ENCODE measurements at regions not wholly inside any gene's neighbourhood (a gene's known extent, or its start where the extent isn't known, plus 50 kb on each side); places are given as distances from the start of the nearest gene placed in this dataset.

DNA sequence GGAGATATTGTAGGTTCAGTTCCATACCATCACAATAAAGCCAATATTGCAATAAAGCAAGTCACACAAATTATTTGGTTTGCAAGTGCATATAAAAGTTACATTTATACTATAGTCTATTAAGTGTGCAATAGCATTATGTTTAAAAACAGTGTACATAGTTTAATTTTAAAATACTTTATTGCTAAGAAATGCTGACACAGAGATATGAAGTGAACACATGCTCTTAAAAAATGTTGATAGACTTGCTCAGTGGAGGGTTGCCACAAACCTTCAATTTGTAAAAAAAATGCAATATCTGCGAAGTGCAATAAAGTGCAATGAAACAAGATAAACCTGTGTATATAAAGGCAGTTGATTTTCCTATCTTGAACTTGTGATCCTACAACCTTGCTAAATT is 161.5 kb downstream of the PRDM13 start:
- whole genome bisulfite sequencing (ENCODE audit: low lambda C conversion rate) = 0% methylated on average over 1 of the region's 1 CpG
- Histone ChIP-seq H3K27me3 (ENCODE audit: control insufficient read depth in 1 of 2, insufficient read depth in 2 of 2, low read length in 2 of 2) (no peaks in the 10 kb centered on the region; a peak in 1 of 5 replicates), H3K4me2 (ENCODE audit: low read depth, low read length) (no peak overlapping the region), H3K27ac (ENCODE audit: extremely low read length, insufficient read depth, low read length) (no peak overlapping the region), H4K20me1 (ENCODE audit: insufficient read depth, low read length) (no peaks in the 10 kb centered on the region), H3K79me2 (ENCODE audit: insufficient read depth, low read length) (no peaks in the 10 kb centered on the region), H3K36me3 (replicated peaks in 1 of 2; ENCODE audit: control insufficient read depth in 1 of 2, insufficient read depth in 2 of 2, low read length in 2 of 2) (no peaks in the 10 kb centered on the region), H3K4me1 (ENCODE audit: insufficient read depth, low read length) (no peaks in the 10 kb centered on the region), H3K9me3 (ENCODE audit: low read length) (no peaks in the 10 kb centered on the region), H2AFZ (ENCODE audit: low read length) (no peak overlapping the region), H3K9ac (ENCODE audit: insufficient read depth, low read depth, low read length) (no peak overlapping the region), H3K4me3 (replicated peaks in 1 of 3; ENCODE audit: insufficient read depth in 1 of 3, low read depth in 2 of 3, low read length in 3 of 3) (no peak overlapping the region)
- intact Hi-C loops (cut with micrococcal nuclease; ENCODE audit: unreplicated experiment) = no loop called here
- BruUV-seq (replicated peaks) = no TSS peak
- ATAC-seq (no peak), DNase-seq (ENCODE audit: low spot score) (no peak), FAIRE-seq (no peak)
- in situ Hi-C loops (cut with HindIII; ENCODE audit: extremely low pct_ligation_motif_present, low pct_unique_long_range_greater_than_20kb) = no loop called here
- ChIA-PET POLR2A (no interaction called here), CTCF (ENCODE audit: low intra/inter-chr PET ratio, low total read pairs) (no interaction called here)
- TF ChIP-seq, protein P1, sequence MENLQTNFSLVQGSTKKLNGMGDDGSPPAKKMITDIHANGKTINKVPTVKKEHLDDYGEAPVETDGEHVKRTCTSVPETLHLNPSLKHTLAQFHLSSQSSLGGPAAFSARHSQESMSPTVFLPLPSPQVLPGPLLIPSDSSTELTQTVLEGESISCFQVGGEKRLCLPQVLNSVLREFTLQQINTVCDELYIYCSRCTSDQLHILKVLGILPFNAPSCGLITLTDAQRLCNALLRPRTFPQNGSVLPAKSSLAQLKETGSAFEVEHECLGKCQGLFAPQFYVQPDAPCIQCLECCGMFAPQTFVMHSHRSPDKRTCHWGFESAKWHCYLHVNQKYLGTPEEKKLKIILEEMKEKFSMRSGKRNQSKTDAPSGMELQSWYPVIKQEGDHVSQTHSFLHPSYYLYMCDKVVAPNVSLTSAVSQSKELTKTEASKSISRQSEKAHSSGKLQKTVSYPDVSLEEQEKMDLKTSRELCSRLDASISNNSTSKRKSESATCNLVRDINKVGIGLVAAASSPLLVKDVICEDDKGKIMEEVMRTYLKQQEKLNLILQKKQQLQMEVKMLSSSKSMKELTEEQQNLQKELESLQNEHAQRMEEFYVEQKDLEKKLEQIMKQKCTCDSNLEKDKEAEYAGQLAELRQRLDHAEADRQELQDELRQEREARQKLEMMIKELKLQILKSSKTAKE (CRISPR knock-in tag; IDR thresholded peaks at IDR 0.05; ENCODE audit: borderline replicate concordance) = no peak
- peak; percentile 57 to 79; a peak in 3 of 4 replicates for TF ChIP-seq MAFK (conservative IDR thresholded peaks at IDR 0.05 in 1 of 2, IDR thresholded peaks at IDR 0.05 in 1 of 2; ENCODE audit: low read length in 2 of 2)

DNA sequence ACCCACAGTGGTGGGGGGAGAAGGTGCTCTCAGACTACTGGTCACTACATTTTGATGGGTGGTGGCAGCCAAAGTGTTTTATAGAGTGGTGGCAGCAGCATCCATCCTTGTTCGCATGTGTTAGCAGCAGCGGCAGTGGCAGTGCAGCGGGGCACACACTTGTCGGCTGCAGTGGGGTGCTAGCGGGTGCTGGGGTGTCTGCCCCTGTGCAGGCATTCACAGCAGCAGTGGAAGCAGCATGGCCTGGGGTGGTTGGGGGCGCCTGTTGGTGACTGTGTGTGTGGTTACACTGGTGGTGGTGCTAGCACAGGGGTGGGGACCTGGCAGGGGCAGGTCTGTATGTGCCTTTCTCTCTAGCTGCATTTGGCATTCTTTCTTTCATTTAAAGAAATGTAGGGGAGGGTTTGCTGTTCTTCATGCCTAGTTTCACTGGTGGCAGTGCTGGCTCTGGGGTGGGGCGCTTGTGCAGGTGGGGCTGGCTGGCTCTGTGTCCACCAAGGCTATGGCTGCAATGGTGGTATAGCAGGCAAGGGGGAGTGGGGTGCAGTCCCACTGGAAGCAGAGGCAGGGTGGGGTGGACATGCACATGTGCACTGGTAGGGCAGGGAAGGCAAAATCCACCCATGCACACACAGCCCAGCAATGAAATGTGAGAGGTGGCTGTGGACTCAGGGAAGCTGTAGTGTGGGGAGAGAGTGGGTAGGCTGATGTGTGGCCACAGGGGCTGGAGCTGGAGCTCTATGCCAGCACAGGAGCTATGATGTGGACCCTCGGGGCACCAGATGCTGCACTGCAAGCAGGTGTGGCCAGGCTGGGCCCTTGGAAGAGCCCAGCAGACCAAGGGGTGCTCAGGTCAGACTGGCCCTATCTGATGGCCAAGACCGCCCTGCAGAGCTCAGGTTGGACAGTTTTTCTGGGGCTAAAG is 173.3 kb downstream of the PRDM13 start:
- no TSS peak for BruUV-seq (replicated peaks)
- ATAC-seq = no peak
- no peaks in the 10 kb centered on the region for H3K79me2 ChIP-seq (ENCODE audit: insufficient read depth, low read length)
- 41% methylated on average over 3 of the region's 9 CpGs for WGBS (ENCODE audit: low lambda C conversion rate)
- no peak overlapping the region for H3K27ac ChIP-seq (ENCODE audit: extremely low read length, insufficient read depth, low read length)
- DNase-seq (ENCODE audit: low spot score) = no peak
- H3K4me2 ChIP-seq (ENCODE audit: low read depth, low read length) = no peak overlapping the region
- H2AFZ ChIP-seq (ENCODE audit: low read length) = no peak overlapping the region
- POLR2A ChIA-PET = no interaction called here
- no peaks in the 10 kb centered on the region; a peak in 1 of 5 replicates for H3K27me3 ChIP-seq (ENCODE audit: control insufficient read depth in 1 of 2, insufficient read depth in 2 of 2, low read length in 2 of 2)
- H3K4me3 ChIP-seq (replicated peaks in 1 of 3; ENCODE audit: insufficient read depth in 1 of 3, low read depth in 2 of 3, low read length in 3 of 3) = no peak overlapping the region
- CTCF ChIA-PET (ENCODE audit: low intra/inter-chr PET ratio, low total read pairs) = no interaction called here
- FAIRE-seq = no peak
- in situ Hi-C loops (cut with HindIII; ENCODE audit: extremely low pct_ligation_motif_present, low pct_unique_long_range_greater_than_20kb) (no loop called here), intact Hi-C loops (cut with micrococcal nuclease; ENCODE audit: unreplicated experiment) (no loop called here)
- H3K9ac ChIP-seq (ENCODE audit: insufficient read depth, low read depth, low read length) = no peak overlapping the region
- H3K36me3 ChIP-seq (replicated peaks in 1 of 2; ENCODE audit: control insufficient read depth in 1 of 2, insufficient read depth in 2 of 2, low read length in 2 of 2) = no peaks in the 10 kb centered on the region
- no peaks in the 10 kb centered on the region for H4K20me1 ChIP-seq (ENCODE audit: insufficient read depth, low read length)
- no peaks in the 10 kb centered on the region for H3K4me1 ChIP-seq (ENCODE audit: insufficient read depth, low read length)
- TF ChIP-seq KLF15 (CRISPR knock-in tag; IDR thresholded peaks at IDR 0.05; ENCODE audit: borderline replicate concordance) (no peak), MLLT10 (CRISPR knock-in tag; IDR thresholded peaks at IDR 0.05) (no peak)
- H3K9me3 ChIP-seq (ENCODE audit: low read length) = no peaks in the 10 kb centered on the region
